NB4 (cell line): ENCODE measurements at regions not wholly inside any gene's neighbourhood (a gene's known extent, or its start where the extent isn't known, plus 50 kb on each side); places are given as distances from the start of the nearest gene placed in this dataset.
"Not testable (repeated sequence)": the region's sequence is repeated elsewhere in the genome, so short reads cannot be mapped to it uniquely, and the experiment has no call there.

ENCODE experiments used
- DNase-seq: peaks from one replicate; pipeline ENCODE4 v3.0.0; 2010; ENCODE audit warnings: low read depth
- H3K4me3 ChIP-seq: one replicate; pipeline ENCODE4 v1.5.1; 2011; ENCODE audit warnings: mild to moderate bottlenecking, low read depth, low read length, moderate library complexity
- CTCF ChIP-seq: IDR thresholded peaks from one replicate; pipeline ENCODE4 v1.5.1; 2012; ENCODE audit warnings: low read depth, low read length
- MYC ChIP-seq: IDR thresholded peaks from 2 replicates; pipeline ENCODE4 v1.6.1; 2011; ENCODE audit warnings: low read depth, low read length
- POLR2A ChIP-seq: IDR thresholded peaks from 2 replicates; pipeline ENCODE4 v1.6.1; 2011; ENCODE audit warnings: mild to moderate bottlenecking; ENCODE audit not compliant: insufficient read length; ENCODE audit errors: extremely low read depth
- TF ChIP-seq, protein P1 (sequence below): IDR thresholded peaks from 2 replicates; pipeline ENCODE4 v1.6.1; 2011; ENCODE audit warnings: low read depth, low read length

- TF ChIP-seq CTCF (no peak), POLR2A (no peak), MYC (no peak)
- TF ChIP-seq, protein P1, sequence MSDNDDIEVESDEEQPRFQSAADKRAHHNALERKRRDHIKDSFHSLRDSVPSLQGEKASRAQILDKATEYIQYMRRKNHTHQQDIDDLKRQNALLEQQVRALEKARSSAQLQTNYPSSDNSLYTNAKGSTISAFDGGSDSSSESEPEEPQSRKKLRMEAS, result no peak
- DNase-seq, result no peak
- H3K4me3 ChIP-seq, result no peak overlapping the region
Observed at GRCh38 chr12:60231303-60231702, 635.5 kb downstream of the SLC16A7 start.

GRCh38 chr12:60231976-60232907 is 636.4 kb downstream of the SLC16A7 start:
- DNase-seq, result no peak
- no peak overlapping the region for H3K4me3 ChIP-seq
- no peak for TF ChIP-seq MYC
- TF ChIP-seq, protein P1, result no peak
- TF ChIP-seq CTCF, result no peak

DNA sequence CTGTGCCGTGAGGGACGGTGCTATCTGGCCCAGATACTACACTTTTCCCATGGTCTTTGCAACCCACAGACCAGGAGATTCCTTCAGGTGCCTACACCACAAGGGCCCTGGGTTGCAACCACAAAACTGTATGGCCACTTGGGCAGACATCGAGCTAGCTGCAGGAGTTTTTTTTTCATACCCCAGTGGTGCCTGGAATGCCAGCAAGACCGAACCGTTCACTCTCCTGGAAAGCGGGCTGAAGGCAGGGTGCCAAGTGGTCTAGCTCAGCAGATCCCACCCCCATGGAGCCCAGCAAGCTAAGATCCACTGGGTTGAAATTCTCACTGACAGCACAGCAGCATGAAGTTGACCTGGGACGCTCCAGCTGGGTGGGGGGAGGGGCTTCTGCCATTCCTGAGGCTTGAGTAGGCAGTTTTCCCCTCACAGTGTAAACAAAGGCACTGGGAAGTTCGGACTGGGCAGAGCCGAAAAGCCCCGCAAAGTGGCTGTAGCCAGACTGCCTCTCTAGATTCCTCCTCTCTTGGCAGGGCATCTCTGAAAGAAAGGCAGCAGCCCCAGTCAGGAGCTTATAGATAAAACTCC is 638.9 kb downstream of the SLC16A7 start:
- DNase-seq, H3K4me3 ChIP-seq: not testable (repeated sequence)

GRCh38 chr12:60235261-60235660 is 639.4 kb downstream of the SLC16A7 start:
- H3K4me3 ChIP-seq, result no peak overlapping the region
- TF ChIP-seq, protein P1, result no peak
- no peak for DNase-seq

GRCh38 chr12:60236416-60236815 is 640.6 kb downstream of the SLC16A7 start:
- not testable (repeated sequence) for H3K4me3 ChIP-seq, DNase-seq

DNA sequence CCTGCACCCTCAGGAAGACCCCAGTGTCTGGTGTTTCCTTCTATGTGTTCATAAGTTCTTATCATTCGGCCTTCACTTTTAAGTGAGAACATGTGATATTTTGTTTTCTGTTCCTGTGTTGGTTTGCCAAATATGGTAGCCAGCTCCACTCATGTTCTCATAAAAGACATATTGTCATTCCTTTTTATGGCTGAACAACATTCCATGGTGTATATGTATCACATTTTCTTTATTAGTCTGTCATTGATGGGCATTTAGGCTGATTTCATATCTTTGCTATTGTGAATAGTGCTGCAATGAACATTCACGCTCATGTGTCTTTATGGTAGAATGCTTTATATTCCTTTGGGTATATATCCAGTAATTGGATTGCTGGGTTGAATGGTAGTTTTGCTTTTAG is 645.1 kb downstream of the SLC16A7 start:
- no peak overlapping the region for H3K4me3 ChIP-seq
- TF ChIP-seq MYC, result no peak
- TF ChIP-seq, protein P1, result no peak
- no peak for TF ChIP-seq CTCF
- no peak for TF ChIP-seq POLR2A
- DNase-seq, result no peak

DNA sequence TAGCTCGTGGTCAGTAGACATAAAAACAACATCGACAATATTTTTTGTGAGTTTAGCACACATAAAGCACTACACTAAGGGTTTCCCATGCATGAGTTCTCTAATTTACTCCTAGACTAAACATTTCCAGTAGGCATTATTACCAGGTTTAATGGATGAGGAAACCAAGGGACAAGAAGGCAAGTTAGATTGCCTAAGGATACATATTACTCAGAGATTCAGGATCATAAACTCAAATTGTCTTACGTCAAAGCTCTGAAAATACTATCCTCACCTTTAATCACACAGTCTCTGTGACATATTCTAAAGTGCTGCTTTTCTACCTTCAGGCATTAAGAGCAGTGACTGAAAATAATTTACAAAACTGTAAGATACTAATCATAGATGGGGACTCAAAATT is 655.3 kb downstream of the SLC16A7 start:
- H3K4me3 ChIP-seq, result no peak overlapping the region
- TF ChIP-seq CTCF, result no peak
- TF ChIP-seq, protein P1, result no peak
- TF ChIP-seq POLR2A, result no peak
- TF ChIP-seq MYC, result no peak
- DNase-seq, result no peak
